HEK293 (cell line): ENCODE measurements at regions not wholly inside any gene's neighbourhood (a gene's known extent, or its start where the extent isn't known, plus 50 kb on each side); places are given as distances from the start of the nearest gene placed in this dataset.

ENCODE experiments used
- CTCF ChIA-PET: fragments of 350-600 bp; formaldehyde crosslinking; extraction: SDS; loops from one replicate; lab custom pipeline; 2021; ENCODE audit warnings: antibody characterized with exemption; lab: Yijun Ruan, JAX
- POLR2A ChIA-PET: fragments of 300-600 bp; formaldehyde crosslinking; extraction: SDS; loops from one replicate; lab custom pipeline; 2020; ENCODE audit warnings: antibody characterized with exemption, inconsistent platforms; lab: Yijun Ruan, JAX
- H3K27ac ChIP-seq: fragments of 200-500 bp; sonication (Bioruptor generic); 2 replicates; pipeline ENCODE4 v1.5.1; 2014; ENCODE audit warnings: low read depth, low read length, control low read depth, inconsistent platforms; ENCODE audit errors: extremely low read depth
- H3K36me3 ChIP-seq, 2 experiments: fragments of 200-500 bp in 1 of 2; sonication (Bioruptor generic) in 1 of 2; 1 replicate in 1 of 2; 2 replicates in 1 of 2; pipeline ENCODE4 v1.5.1; 2014 to 2017; ENCODE audit warnings: inconsistent platforms in 2 of 2, low read length in 2 of 2; ENCODE audit not compliant: control insufficient read depth in 2 of 2, insufficient read depth in 1 of 2
- H3K4me1 ChIP-seq: fragments of 200-500 bp; sonication (Bioruptor generic); 2 replicates; pipeline ENCODE4 v1.5.1; 2014; ENCODE audit warnings: mild to moderate bottlenecking, low read length, inconsistent platforms; ENCODE audit not compliant: control insufficient read depth, insufficient read depth
- H3K4me3 ChIP-seq: 2 replicates; pipeline ENCODE4 v1.5.1; 2011; ENCODE audit warnings: low read depth, mild to moderate bottlenecking, control low read depth, low read length, moderate library complexity
- H3K9me3 ChIP-seq: fragments of 200-500 bp; sonication (Bioruptor generic); 2 replicates; pipeline ENCODE4 v1.5.1; 2014; ENCODE audit warnings: low read depth, low read length, inconsistent platforms; ENCODE audit not compliant: control insufficient read depth, insufficient read depth
- GLIS1 ChIP-seq: fragments of 450-650 bp; formaldehyde crosslinking; IDR thresholded peaks from 2 replicates; pipeline ENCODE4 v1.5.1; 2016; ENCODE audit warnings: missing biosample characterization, missing genetic modification characterization
- SCRT2 ChIP-seq: fragments of 450-650 bp; formaldehyde crosslinking; IDR thresholded peaks from 2 replicates; pipeline ENCODE4 v1.5.1; 2016; ENCODE audit warnings: missing biosample characterization, missing genetic modification characterization
- ZNF114 ChIP-seq: fragments of 450-650 bp; formaldehyde crosslinking; IDR thresholded peaks from 2 replicates; pipeline ENCODE4 v1.5.0; 2017; ENCODE audit warnings: missing biosample characterization, missing genetic modification characterization
- ZNF132 ChIP-seq: fragments of 450-650 bp; formaldehyde crosslinking; IDR thresholded peaks from 2 replicates; pipeline ENCODE4 v1.5.1; 2017; ENCODE audit warnings: missing biosample characterization, missing genetic modification characterization, borderline replicate concordance
- ZNF146 ChIP-seq: fragments of 450-650 bp; formaldehyde crosslinking; IDR thresholded peaks from 2 replicates; pipeline ENCODE4 v1.5.1; 2016; ENCODE audit warnings: missing biosample characterization, missing genetic modification characterization
- ZNF174 ChIP-seq: fragments of 450-650 bp; formaldehyde crosslinking; IDR thresholded peaks from 2 replicates; pipeline ENCODE4 v1.5.0; 2017; ENCODE audit warnings: missing biosample characterization, mild to moderate bottlenecking, missing genetic modification characterization
- ZNF2 ChIP-seq: fragments of 450-650 bp; formaldehyde crosslinking; IDR thresholded peaks from 2 replicates; pipeline ENCODE4 v1.5.1; 2016; ENCODE audit warnings: missing biosample characterization, missing genetic modification characterization
- ZNF214 ChIP-seq: fragments of 450-650 bp; formaldehyde crosslinking; IDR thresholded peaks from 2 replicates; pipeline ENCODE4 v1.5.1; 2017; ENCODE audit warnings: missing biosample characterization, mild to moderate bottlenecking, missing genetic modification characterization, borderline replicate concordance
- ZNF248 ChIP-seq: fragments of 450-650 bp; formaldehyde crosslinking; IDR thresholded peaks from 2 replicates; pipeline ENCODE4 v1.5.1; 2017; ENCODE audit warnings: missing biosample characterization, missing genetic modification characterization
- ZNF354C ChIP-seq: fragments of 450-650 bp; formaldehyde crosslinking; IDR thresholded peaks from 2 replicates; pipeline ENCODE4 v1.5.1; 2016; ENCODE audit warnings: missing biosample characterization, missing genetic modification characterization, low read depth, borderline replicate concordance
- ZNF529 ChIP-seq: fragments of 450-650 bp; formaldehyde crosslinking; IDR thresholded peaks from 2 replicates; pipeline ENCODE4 v1.5.1; 2017; ENCODE audit warnings: missing genetic modification characterization, missing biosample characterization; ENCODE audit not compliant: insufficient replicate concordance
- ZNF621 ChIP-seq: fragments of 450-650 bp; formaldehyde crosslinking; IDR thresholded peaks from 2 replicates; pipeline ENCODE4 v1.5.1; 2017; ENCODE audit warnings: missing biosample characterization, missing genetic modification characterization
- ZNF654 ChIP-seq: fragments of 450-650 bp; formaldehyde crosslinking; IDR thresholded peaks from 2 replicates; pipeline ENCODE4 v1.5.1; 2016; ENCODE audit warnings: low read depth, missing biosample characterization, missing genetic modification characterization
- ZNF701 ChIP-seq: fragments of 450-650 bp; formaldehyde crosslinking; IDR thresholded peaks from 2 replicates; pipeline ENCODE4 v1.5.1; 2016; ENCODE audit warnings: missing biosample characterization, missing genetic modification characterization
- ZNF768 ChIP-seq: fragments of 450-650 bp; formaldehyde crosslinking; IDR thresholded peaks from 2 replicates; pipeline ENCODE4 v1.5.1; 2018; ENCODE audit warnings: missing biosample characterization, mild to moderate bottlenecking, missing genetic modification characterization
- ZSCAN23 ChIP-seq: fragments of 450-650 bp; formaldehyde crosslinking; IDR thresholded peaks from 2 replicates; pipeline ENCODE4 v1.5.1; 2016; ENCODE audit warnings: missing biosample characterization, missing genetic modification characterization
- ZSCAN30 ChIP-seq: fragments of 450-650 bp; IDR thresholded peaks from 2 replicates; pipeline ENCODE4 v1.5.1; 2018; ENCODE audit warnings: missing biosample characterization, mild to moderate bottlenecking, missing genetic modification characterization, moderate library complexity
- TF ChIP-seq, protein P1 (sequence below): fragments of 450-650 bp; formaldehyde crosslinking; IDR thresholded peaks from 2 replicates; pipeline ENCODE4 v1.5.1; 2016; ENCODE audit warnings: missing biosample characterization, missing genetic modification characterization
- TF ChIP-seq, protein P2 (sequence below): fragments of 450-650 bp; formaldehyde crosslinking; IDR thresholded peaks from 2 replicates; pipeline ENCODE4 v1.5.1; 2017; ENCODE audit warnings: missing biosample characterization, missing genetic modification characterization
- TF ChIP-seq, protein P3 (sequence below): fragments of 450-650 bp; formaldehyde crosslinking; IDR thresholded peaks from 2 replicates; pipeline ENCODE4 v1.5.1; 2016; ENCODE audit warnings: missing biosample characterization, missing genetic modification characterization

DNA sequence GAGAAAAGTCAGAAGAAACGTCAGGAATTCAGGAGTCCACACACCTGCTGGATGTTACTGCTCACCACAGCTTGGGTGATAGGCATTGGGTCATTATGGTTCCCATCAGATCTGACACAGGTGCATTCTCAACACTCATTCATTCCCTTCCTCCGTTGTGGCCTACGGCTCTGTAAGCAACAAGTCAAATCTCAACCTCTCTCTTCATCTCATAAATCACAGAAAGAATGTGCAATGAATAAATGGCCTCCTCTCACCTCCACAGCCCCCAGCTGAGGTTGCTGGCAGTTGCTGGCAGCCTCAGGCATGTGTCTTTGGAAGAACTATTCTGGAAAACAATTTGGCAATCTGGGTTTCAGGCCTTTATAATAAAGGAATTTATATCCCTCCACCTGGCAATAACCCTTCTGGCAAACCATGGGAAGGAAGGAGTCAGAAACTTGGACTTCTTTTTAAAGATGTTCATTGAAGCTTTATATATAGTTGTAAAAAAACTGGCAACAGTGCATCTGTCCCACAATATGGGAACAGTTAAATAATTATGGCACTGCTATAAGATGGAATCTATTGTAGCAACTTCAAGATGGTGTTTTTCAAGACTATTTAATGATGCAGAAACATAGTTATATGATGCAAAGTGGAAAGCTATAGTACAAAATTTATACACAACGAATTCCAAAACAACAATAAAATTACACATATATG lies 175.4 kb downstream of the ANAPC1 start:
- peaks cover 15% of the 10 kb centered on the region for H3K4me1 ChIP-seq
- ChIA-PET CTCF (interaction anchor here (0.6 kb wide), 1 partner anchor 11 kb away, joined by 3 read pairs; no protein-coding TSS in a partner anchor), POLR2A (no interaction called here)

DNA sequence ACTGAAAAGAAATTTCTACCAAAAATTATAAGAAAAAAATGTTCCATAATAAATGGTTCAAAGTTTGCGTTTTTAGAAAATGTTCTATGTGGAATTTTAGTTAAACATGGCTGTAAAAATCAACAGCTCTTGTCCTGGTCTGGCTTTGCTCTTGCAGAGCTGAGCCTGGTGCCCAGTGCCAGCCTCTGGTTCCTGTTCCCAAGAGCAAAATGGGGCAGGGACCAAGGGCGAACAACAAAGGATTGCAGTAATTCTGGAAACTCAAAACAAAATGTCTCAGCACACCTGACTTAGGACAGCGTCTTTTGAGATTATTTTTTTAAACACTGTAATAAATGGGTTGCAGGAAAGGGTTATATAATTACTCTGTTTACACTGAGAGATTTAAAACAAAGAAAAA lies 174.7 kb downstream of the ANAPC1 start:
- CTCF ChIA-PET = interaction anchor here (0.6 kb wide), 1 partner anchor 10 kb away, joined by 3 read pairs; no protein-coding TSS in a partner anchor
- peaks cover 13% of the 10 kb centered on the region for H3K4me1 ChIP-seq
- no peak overlapping the region for H3K27ac ChIP-seq
- no peak overlapping the region for H3K4me3 ChIP-seq
- POLR2A ChIA-PET = no interaction called here
- TF ChIP-seq, protein P1, sequence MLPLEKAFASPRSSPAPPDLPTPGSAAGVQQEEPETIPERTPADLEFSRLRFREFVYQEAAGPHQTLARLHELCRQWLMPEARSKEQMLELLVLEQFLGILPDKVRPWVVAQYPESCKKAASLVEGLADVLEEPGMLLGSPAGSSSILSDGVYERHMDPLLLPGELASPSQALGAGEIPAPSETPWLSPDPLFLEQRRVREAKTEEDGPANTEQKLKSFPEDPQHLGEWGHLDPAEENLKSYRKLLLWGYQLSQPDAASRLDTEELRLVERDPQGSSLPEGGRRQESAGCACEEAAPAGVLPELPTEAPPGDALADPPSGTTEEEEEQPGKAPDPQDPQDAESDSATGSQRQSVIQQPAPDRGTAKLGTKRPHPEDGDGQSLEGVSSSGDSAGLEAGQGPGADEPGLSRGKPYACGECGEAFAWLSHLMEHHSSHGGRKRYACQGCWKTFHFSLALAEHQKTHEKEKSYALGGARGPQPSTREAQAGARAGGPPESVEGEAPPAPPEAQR = no peak
- TF ChIP-seq ZNF768 (tag by site-specific recombination) = no peak
- no peak for TF ChIP-seq ZNF701 (tag by site-specific recombination)
- no peak for TF ChIP-seq ZNF621 (tag by site-specific recombination)
- TF ChIP-seq ZNF2 (tag by site-specific recombination) = no peak
- TF ChIP-seq, protein P2, sequence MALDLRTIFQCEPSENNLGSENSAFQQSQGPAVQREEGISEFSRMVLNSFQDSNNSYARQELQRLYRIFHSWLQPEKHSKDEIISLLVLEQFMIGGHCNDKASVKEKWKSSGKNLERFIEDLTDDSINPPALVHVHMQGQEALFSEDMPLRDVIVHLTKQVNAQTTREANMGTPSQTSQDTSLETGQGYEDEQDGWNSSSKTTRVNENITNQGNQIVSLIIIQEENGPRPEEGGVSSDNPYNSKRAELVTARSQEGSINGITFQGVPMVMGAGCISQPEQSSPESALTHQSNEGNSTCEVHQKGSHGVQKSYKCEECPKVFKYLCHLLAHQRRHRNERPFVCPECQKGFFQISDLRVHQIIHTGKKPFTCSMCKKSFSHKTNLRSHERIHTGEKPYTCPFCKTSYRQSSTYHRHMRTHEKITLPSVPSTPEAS (tag by site-specific recombination) = no peak
- no peak for TF ChIP-seq ZNF529 (tag by site-specific recombination)
- TF ChIP-seq GLIS1 = no peak
- TF ChIP-seq ZNF174 (tag by site-specific recombination) = no peak
- TF ChIP-seq ZNF214 (tag by site-specific recombination) = no peak
- no peak for TF ChIP-seq ZNF132 (tag by site-specific recombination)
- no peak for TF ChIP-seq ZNF354C (tag by site-specific recombination)
- TF ChIP-seq ZSCAN23 = no peak
- no peak for TF ChIP-seq ZSCAN30 (tag by site-specific recombination)
- TF ChIP-seq ZNF248 (tag by site-specific recombination) = no peak
- no peak for TF ChIP-seq ZNF146
- TF ChIP-seq ZNF654 (tag by site-specific recombination) = no peak
- TF ChIP-seq, protein P3, sequence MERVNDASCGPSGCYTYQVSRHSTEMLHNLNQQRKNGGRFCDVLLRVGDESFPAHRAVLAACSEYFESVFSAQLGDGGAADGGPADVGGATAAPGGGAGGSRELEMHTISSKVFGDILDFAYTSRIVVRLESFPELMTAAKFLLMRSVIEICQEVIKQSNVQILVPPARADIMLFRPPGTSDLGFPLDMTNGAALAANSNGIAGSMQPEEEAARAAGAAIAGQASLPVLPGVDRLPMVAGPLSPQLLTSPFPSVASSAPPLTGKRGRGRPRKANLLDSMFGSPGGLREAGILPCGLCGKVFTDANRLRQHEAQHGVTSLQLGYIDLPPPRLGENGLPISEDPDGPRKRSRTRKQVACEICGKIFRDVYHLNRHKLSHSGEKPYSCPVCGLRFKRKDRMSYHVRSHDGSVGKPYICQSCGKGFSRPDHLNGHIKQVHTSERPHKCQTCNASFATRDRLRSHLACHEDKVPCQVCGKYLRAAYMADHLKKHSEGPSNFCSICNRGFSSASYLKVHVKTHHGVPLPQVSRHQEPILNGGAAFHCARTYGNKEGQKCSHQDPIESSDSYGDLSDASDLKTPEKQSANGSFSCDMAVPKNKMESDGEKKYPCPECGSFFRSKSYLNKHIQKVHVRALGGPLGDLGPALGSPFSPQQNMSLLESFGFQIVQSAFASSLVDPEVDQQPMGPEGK (tag by site-specific recombination) = no peak
- H3K36me3 ChIP-seq = no peaks in the 10 kb centered on the region
- no peaks in the 10 kb centered on the region for H3K9me3 ChIP-seq

More for the DNA sequence above, 175.4 kb downstream of the ANAPC1 start:
- Histone ChIP-seq H3K36me3 (no peaks in the 10 kb centered on the region), H3K9me3 (no peaks in the 10 kb centered on the region), H3K4me3 (no peak overlapping the region), H3K27ac (no peak overlapping the region)
- no peak for TF ChIP-seq ZNF114
- TF ChIP-seq SCRT2 (tag by site-specific recombination) = peak; percentile 56
- peak; percentile 45 for TF ChIP-seq GLIS1
